Lower leg skin (tissue), 3 donors: ENCODE measurements at regions not wholly inside any gene's neighbourhood (a gene's known extent, or its start where the extent isn't known, plus 50 kb on each side); places are given as distances from the start of the nearest gene placed in this dataset.

Source experiments
- POLR2A ChIP-seq, 2 donors: fragments of 450-650 bp; IDR thresholded peaks; one replicate each; pipeline ENCODE4 v1.6.1; 2016 to 2017; ENCODE audit warnings: antibody characterized with exemption in 2 of 2, mild to moderate bottlenecking in 1 of 2, moderate library complexity in 1 of 2
- TF ChIP-seq, protein P1 (sequence below), 3 donors: fragments of 450-650 bp; IDR thresholded peaks; one replicate each; pipeline ENCODE4 v1.5.1; 2016; ENCODE audit warnings: antibody characterized with exemption in 3 of 3, mild to moderate bottlenecking in 3 of 3, moderate library complexity in 2 of 3

GRCh38 chr6:139447656-139447975 is 73.2 kb upstream of the CITED2 start:
- no peak for TF ChIP-seq POLR2A (IDR thresholded peaks at IDR 0.05)
- TF ChIP-seq, protein P1, sequence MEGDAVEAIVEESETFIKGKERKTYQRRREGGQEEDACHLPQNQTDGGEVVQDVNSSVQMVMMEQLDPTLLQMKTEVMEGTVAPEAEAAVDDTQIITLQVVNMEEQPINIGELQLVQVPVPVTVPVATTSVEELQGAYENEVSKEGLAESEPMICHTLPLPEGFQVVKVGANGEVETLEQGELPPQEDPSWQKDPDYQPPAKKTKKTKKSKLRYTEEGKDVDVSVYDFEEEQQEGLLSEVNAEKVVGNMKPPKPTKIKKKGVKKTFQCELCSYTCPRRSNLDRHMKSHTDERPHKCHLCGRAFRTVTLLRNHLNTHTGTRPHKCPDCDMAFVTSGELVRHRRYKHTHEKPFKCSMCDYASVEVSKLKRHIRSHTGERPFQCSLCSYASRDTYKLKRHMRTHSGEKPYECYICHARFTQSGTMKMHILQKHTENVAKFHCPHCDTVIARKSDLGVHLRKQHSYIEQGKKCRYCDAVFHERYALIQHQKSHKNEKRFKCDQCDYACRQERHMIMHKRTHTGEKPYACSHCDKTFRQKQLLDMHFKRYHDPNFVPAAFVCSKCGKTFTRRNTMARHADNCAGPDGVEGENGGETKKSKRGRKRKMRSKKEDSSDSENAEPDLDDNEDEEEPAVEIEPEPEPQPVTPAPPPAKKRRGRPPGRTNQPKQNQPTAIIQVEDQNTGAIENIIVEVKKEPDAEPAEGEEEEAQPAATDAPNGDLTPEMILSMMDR (IDR thresholded peaks at IDR 0.05), result no peak
